Endothelial cell of umbilical vein (primary cell): ENCODE measurements at regions not wholly inside any gene's neighbourhood (a gene's known extent, or its start where the extent isn't known, plus 50 kb on each side); places are given as distances from the start of the nearest gene placed in this dataset.

Source experiments
- BruUV-seq: library from RNA; stranded (reverse); fragments of 400-500 nt; replicated peaks from 2 replicates; lab custom pipeline; 2021; lab: Mats Ljungman, UMichigan
- CTCF ChIA-PET: fragments of 300-600, 350-600 bp; sonication (Branson Sonifier 250); formaldehyde crosslinking; loops from one replicate; lab custom pipeline; 2021; ENCODE audit warnings: antibody characterized with exemption, inconsistent platforms; lab: Charles Lee
- POLR2A ChIA-PET: fragments of 300-600, 350-600 bp; sonication (Branson Sonifier 250); formaldehyde crosslinking; loops from one replicate; lab custom pipeline; 2021; ENCODE audit warnings: antibody characterized with exemption, inconsistent platforms; lab: Charles Lee
- DNase-seq: peaks from one replicate; pipeline ENCODE4 v3.0.0-alpha.2; 2011; ENCODE audit warnings: low read depth, low spot score
- FAIRE-seq: peaks from 2 replicates; lab custom pipeline; 2011; peaks lifted over from hg19 to GRCh38; lab: Jason Lieb, UNC
- H2AFZ ChIP-seq: 2 replicates; pipeline ENCODE4 v1.6.0; 2012; ENCODE audit warnings: low read depth, low read length, control low read depth, inconsistent platforms
- H3K27ac ChIP-seq: 2 replicates; pipeline ENCODE4 v1.5.1; 2011; ENCODE audit warnings: low read depth, mild to moderate bottlenecking, control low read depth, low read length, moderate library complexity; ENCODE audit not compliant: insufficient read depth
- H3K27me3 ChIP-seq, 2 experiments: 2 replicates each; pipeline versions ENCODE4 v1.6.0 to v1.6.1; 2011; ENCODE audit warnings: low read length in 2 of 2, mixed read lengths in 1 of 2; ENCODE audit not compliant: control insufficient read depth in 2 of 2, insufficient read depth in 2 of 2
- H3K36me3 ChIP-seq, 2 experiments: 2 replicates in 1 of 2; 3 replicates in 1 of 2; pipeline ENCODE4 v1.5.1; 2011; ENCODE audit warnings: low read length in 2 of 2, mild to moderate bottlenecking in 1 of 2, moderate library complexity in 1 of 2; ENCODE audit not compliant: control insufficient read depth in 2 of 2, insufficient read depth in 2 of 2; ENCODE audit errors: extremely low read depth in 1 of 2
- H3K4me1 ChIP-seq: 3 replicates; pipeline ENCODE4 v1.5.1; 2011; ENCODE audit warnings: mild to moderate bottlenecking, low read length; ENCODE audit not compliant: control insufficient read depth, insufficient read depth; ENCODE audit errors: extremely low read depth
- H3K4me2 ChIP-seq: 2 replicates; pipeline ENCODE4 v1.6.1; 2011; ENCODE audit warnings: low read length, control low read depth, mixed read lengths; ENCODE audit not compliant: insufficient read depth
- H3K4me3 ChIP-seq, 3 experiments: fragments of 200-600 bp in 1 of 3; sonication (generic), shearing (Covaris generic) in 1 of 3; replicated peaks in 1 of 3; 2 replicates each; pipeline ENCODE4 v1.5.1; 2011 to 2016; ENCODE audit warnings: control low read depth in 3 of 3, low read length in 3 of 3, mild to moderate bottlenecking in 2 of 3, inconsistent platforms in 1 of 3, low read depth in 1 of 3, moderate library complexity in 1 of 3; ENCODE audit not compliant: insufficient read depth in 1 of 3
- H3K79me2 ChIP-seq: 2 replicates; pipeline ENCODE4 v1.6.0; 2012; ENCODE audit warnings: low read length, inconsistent platforms; ENCODE audit not compliant: control insufficient read depth, insufficient read depth
- H3K9ac ChIP-seq: replicated peaks from 2 replicates; pipeline ENCODE3; 2011; ENCODE audit warnings: low read length, control low read depth; ENCODE audit not compliant: insufficient read depth; ENCODE audit errors: extremely low read depth
- H3K9me1 ChIP-seq: replicated peaks from 3 replicates; pipeline ENCODE4 v1.6.0; 2011; ENCODE audit warnings: mild to moderate bottlenecking, low read length; ENCODE audit not compliant: control insufficient read depth, insufficient read depth; ENCODE audit errors: extremely low read depth
- H3K9me3 ChIP-seq: replicated peaks from 2 replicates; pipeline ENCODE4 v1.5.1; 2012; ENCODE audit warnings: low read length, inconsistent platforms; ENCODE audit not compliant: control insufficient read depth, insufficient read depth
- H4K20me1 ChIP-seq: replicated peaks from 2 replicates; pipeline ENCODE3; 2011; ENCODE audit warnings: mild to moderate bottlenecking, low read length; ENCODE audit not compliant: control insufficient read depth, insufficient read depth; ENCODE audit errors: extremely low read depth
- CTCF ChIP-seq, 2 donors: IDR thresholded peaks; 1 replicate in 1 of 2; 2 replicates in 1 of 2; pipeline ENCODE4 v1.5.1; 2011; ENCODE audit warnings: low read length in 2 of 2, mild to moderate bottlenecking in 2 of 2, moderate library complexity in 2 of 2, control low read depth in 1 of 2, inconsistent platforms in 1 of 2, low read depth in 1 of 2; ENCODE audit not compliant: insufficient read depth in 1 of 2; ENCODE audit errors: extremely low read depth in 1 of 2
- EZH2 ChIP-seq: IDR thresholded peaks from 2 replicates; pipeline ENCODE4 v1.6.1; 2012; ENCODE audit warnings: borderline replicate concordance, low read depth, mild to moderate bottlenecking, moderate library complexity, low read length, inconsistent platforms; ENCODE audit not compliant: severe bottlenecking
- FOS ChIP-seq: IDR thresholded peaks from 2 replicates; pipeline ENCODE4 v1.6.1; 2011; ENCODE audit warnings: mild to moderate bottlenecking, low read length, moderate library complexity, borderline replicate concordance; ENCODE audit not compliant: insufficient read depth
- GATA2 ChIP-seq: IDR thresholded peaks from 2 replicates; pipeline ENCODE4 v1.7.0; 2011; ENCODE audit warnings: low read depth, mild to moderate bottlenecking, moderate library complexity, mixed read lengths, low read length; ENCODE audit not compliant: insufficient read length, insufficient read depth
- JUN ChIP-seq: IDR thresholded peaks from 2 replicates; pipeline ENCODE4 v1.6.1; 2011; ENCODE audit warnings: borderline replicate concordance, low read depth; ENCODE audit not compliant: insufficient read length, insufficient read depth
- MAX ChIP-seq: IDR thresholded peaks from 2 replicates; pipeline ENCODE4 v1.6.1; 2011; ENCODE audit not compliant: insufficient read depth, insufficient read length
- MYC ChIP-seq: IDR thresholded peaks from one replicate; pipeline ENCODE4 v1.6.1; 2011; ENCODE audit warnings: mild to moderate bottlenecking, low read depth, low read length
- POLR2A ChIP-seq: IDR thresholded peaks from 2 replicates; pipeline ENCODE4 v1.6.1; 2012; ENCODE audit warnings: low read depth, mild to moderate bottlenecking, control low read depth, low read length
- POLR2AphosphoS5 ChIP-seq: IDR thresholded peaks from 2 replicates; pipeline ENCODE4 v1.6.1; 2012; ENCODE audit warnings: low read depth, mild to moderate bottlenecking, control low read depth, low read length, moderate library complexity; ENCODE audit not compliant: insufficient read depth
- dilution Hi-C: fragments of 300-500 bp; cut with MboI; formaldehyde crosslinking; loops from one replicate; pipeline ENCODE4 v1.15.0; 2019; ENCODE audit warnings: low sequenced_read_pairs; ENCODE audit not compliant: extremely low pct_ligation_motif_present
- intact Hi-C: fragments of 100-400 bp; cut with micrococcal nuclease; formaldehyde crosslinking; loops from one replicate; pipeline ENCODE4 v1.10.0; 2022

GRCh38 chr16:54829691-54830090 is 101.0 kb upstream of the IRX5 start:
- Histone ChIP-seq H3K79me2 (no peaks in the 10 kb centered on the region), H2AFZ (no peak overlapping the region), H4K20me1 (no peaks in the 10 kb centered on the region), H3K4me2 (no peak overlapping the region), H3K27ac (no peak overlapping the region), H3K9ac (no peak overlapping the region), H3K27me3 (no peaks in the 10 kb centered on the region), H3K4me1 (no peaks in the 10 kb centered on the region), H3K4me3 (no peak overlapping the region), H3K9me3 (no peaks in the 10 kb centered on the region), H3K36me3 (no peaks in the 10 kb centered on the region), H3K9me1 (no peaks in the 10 kb centered on the region)
- intact Hi-C loops: no loop called here
- no TSS peak for BruUV-seq
- CTCF ChIA-PET: no interaction called here
- DNase-seq (no peak), FAIRE-seq (no peak)
- TF ChIP-seq GATA2 (no peak), FOS (no peak), JUN (no peak), EZH2 (no peak), POLR2A (no peak), CTCF (IDR thresholded peaks at IDR 0.05; ENCODE audit: extremely low read depth in 1 of 2, insufficient read depth in 1 of 2, low read depth in 1 of 2, low read length in 2 of 2) (no peak), MYC (no peak)
- dilution Hi-C loops: no loop called here
- POLR2A ChIA-PET: no interaction called here

- H3K4me3 ChIP-seq: no peak overlapping the region
- no peak for DNase-seq
- no peaks in the 10 kb centered on the region for H3K36me3 ChIP-seq
- no peaks in the 10 kb centered on the region for H3K9me3 ChIP-seq
- H3K27ac ChIP-seq: no peak overlapping the region
- intact Hi-C loops: no loop called here
- no peak for FAIRE-seq
- ChIA-PET CTCF (no interaction called here), POLR2A (interaction anchor here (0.6 kb wide), 1 partner anchor 944 kb away, joined by 7 read pairs; no protein-coding TSS in a partner anchor)
- no TSS peak for BruUV-seq
- dilution Hi-C loops: no loop called here
- no peaks in the 10 kb centered on the region for H3K27me3 ChIP-seq
- no peaks in the 10 kb centered on the region for H3K9me1 ChIP-seq
- H3K4me1 ChIP-seq: no peaks in the 10 kb centered on the region
- TF ChIP-seq POLR2AphosphoS5 (no peak), MAX (no peak), JUN (no peak), POLR2A (no peak), MYC (no peak), EZH2 (no peak)
- H2AFZ ChIP-seq: no peak overlapping the region
- no peaks in the 10 kb centered on the region for H3K79me2 ChIP-seq
- H3K4me2 ChIP-seq: no peak overlapping the region
- no peaks in the 10 kb centered on the region for H4K20me1 ChIP-seq
- H3K9ac ChIP-seq: no peak overlapping the region
Measured at GRCh38 chr16:54822892-54823291, 107.8 kb upstream of the IRX5 start.
